ENCODE measurements at regions not wholly inside any gene's neighbourhood (a gene's known extent, or its start where the extent isn't known, plus 50 kb on each side); places are given as distances from the start of the nearest gene placed in this dataset.

DNA sequence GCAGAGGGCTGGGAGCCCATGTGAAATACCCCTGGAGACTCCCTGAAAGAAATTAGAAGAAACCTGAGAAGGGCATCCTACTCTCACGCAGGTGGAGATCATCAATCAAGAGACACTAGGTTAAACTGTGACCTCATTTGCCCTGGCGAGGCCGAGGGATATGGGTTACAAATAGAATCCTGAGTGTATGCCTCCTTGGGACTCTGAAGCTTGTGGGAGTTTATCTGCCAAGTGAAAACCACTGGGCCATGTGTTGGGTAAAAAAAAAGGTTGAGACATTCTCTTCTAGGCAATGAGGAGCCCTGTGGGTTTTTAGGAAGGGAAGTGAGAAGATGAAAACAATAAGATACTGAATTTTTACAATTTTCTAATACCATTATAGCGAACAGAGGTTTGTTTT is 160.7 kb upstream of the ARID2 start:
- Mint-ChIP-seq H3K27ac (no peak overlapping the region), H3K36me3 (no peaks in the 10 kb centered on the region), H3K9me3 (ENCODE audit: low read depth) (no peaks in the 10 kb centered on the region), H3K27me3 (peaks cover 1% of the 10 kb centered on the region), H3K4me3 (no peak overlapping the region), H3K4me1 (ENCODE audit: low read depth) (no peaks in the 10 kb centered on the region)

DNA sequence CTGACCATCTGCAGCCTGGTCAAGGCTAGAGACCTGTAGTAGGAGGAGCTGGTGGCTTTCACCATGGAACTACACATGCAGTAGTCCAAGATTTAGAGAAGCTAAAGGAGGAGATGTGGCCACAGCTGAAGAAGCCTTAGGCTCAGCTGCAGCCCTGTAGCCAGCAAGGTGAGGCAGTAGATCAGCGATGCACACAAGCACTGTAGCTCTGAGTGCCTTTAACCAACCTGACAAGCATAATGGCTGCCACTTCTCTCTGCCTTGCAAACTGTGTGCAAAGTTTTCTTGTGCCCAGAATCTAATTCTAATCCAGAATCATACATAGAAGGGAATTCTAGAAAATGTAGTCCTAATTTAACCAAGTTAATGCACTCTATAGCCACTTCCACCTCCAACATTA is 159.0 kb upstream of the ARID2 start:
- Mint-ChIP-seq H3K4me3 (no peak overlapping the region), H3K27me3 (peaks cover 1% of the 10 kb centered on the region)

GRCh38 chr12:45572114-45572513 is 157.4 kb upstream of the ARID2 start:
- Mint-ChIP-seq H3K9me3 (ENCODE audit: low read depth) (no peaks in the 10 kb centered on the region), H3K27me3 (peaks cover 1% of the 10 kb centered on the region), H3K4me1 (ENCODE audit: low read depth) (peaks cover 2% of the 10 kb centered on the region), H3K4me3 (no peak overlapping the region), H3K36me3 (no peaks in the 10 kb centered on the region), H3K27ac (no peak overlapping the region)

More for the DNA sequence above, 159.0 kb upstream of the ARID2 start:
- no peak overlapping the region for H3K27ac Mint-ChIP-seq
- H3K4me1 Mint-ChIP-seq (ENCODE audit: low read depth) = no peaks in the 10 kb centered on the region
- H3K9me3 Mint-ChIP-seq (ENCODE audit: low read depth) = no peaks in the 10 kb centered on the region
- no peaks in the 10 kb centered on the region for H3K36me3 Mint-ChIP-seq

- peaks cover 2% of the 10 kb centered on the region for H3K4me1 Mint-ChIP-seq (ENCODE audit: low read depth)
- no peaks in the 10 kb centered on the region for H3K9me3 Mint-ChIP-seq (ENCODE audit: low read depth)
- H3K36me3 Mint-ChIP-seq = no peaks in the 10 kb centered on the region
- no peak overlapping the region for H3K27ac Mint-ChIP-seq
- H3K4me3 Mint-ChIP-seq = no peak overlapping the region
- no peaks in the 10 kb centered on the region for H3K27me3 Mint-ChIP-seq
Observed at GRCh38 chr12:45575417-45575816, 154.1 kb upstream of the ARID2 start.

DNA sequence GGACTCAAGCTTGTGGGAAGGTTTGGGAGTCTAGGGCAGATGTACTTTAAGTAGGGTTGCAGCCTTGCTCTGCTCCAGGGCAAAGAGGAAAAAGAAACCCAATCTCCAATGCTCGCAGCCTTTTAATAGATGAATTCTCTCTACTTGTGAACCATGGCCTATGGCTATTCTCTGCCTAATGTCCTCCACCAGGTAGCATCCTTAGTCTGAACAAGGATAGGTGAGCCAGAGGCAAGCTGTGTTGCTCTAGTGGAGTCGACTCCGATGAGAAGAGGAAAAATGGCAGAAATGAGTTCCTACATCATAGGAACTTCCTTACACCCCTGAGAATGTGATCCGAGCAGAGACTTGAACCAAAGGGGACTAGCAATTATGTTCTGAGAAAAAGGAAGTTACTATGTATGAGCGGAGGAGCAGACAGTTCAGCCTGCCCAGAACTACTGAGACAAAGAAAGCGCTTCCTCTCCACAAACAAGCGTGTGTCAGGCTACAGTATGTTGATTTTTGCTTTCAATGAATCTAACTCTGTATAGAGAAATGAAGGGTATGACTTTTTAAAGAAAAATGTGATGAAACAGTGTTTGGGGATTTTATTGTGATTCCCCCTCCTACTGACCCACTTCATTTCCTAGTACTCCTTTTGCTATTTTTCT is 153.6 kb upstream of the ARID2 start:
- no peaks in the 10 kb centered on the region for H3K36me3 Mint-ChIP-seq
- no peaks in the 10 kb centered on the region for H3K27me3 Mint-ChIP-seq
- H3K9me3 Mint-ChIP-seq (ENCODE audit: low read depth) = no peaks in the 10 kb centered on the region
- H3K4me1 Mint-ChIP-seq (ENCODE audit: low read depth) = peaks cover 2% of the 10 kb centered on the region
- H3K27ac Mint-ChIP-seq = no peak overlapping the region
- no peak overlapping the region for H3K4me3 Mint-ChIP-seq

- Mint-ChIP-seq H3K27ac (no peak overlapping the region), H3K36me3 (no peaks in the 10 kb centered on the region), H3K4me3 (no peak overlapping the region), H3K9me3 (ENCODE audit: low read depth) (no peaks in the 10 kb centered on the region), H3K4me1 (ENCODE audit: low read depth) (peaks cover 2% of the 10 kb centered on the region), H3K27me3 (no peaks in the 10 kb centered on the region)
Observed at GRCh38 chr12:45577844-45578399, 151.6 kb upstream of the ARID2 start.

- H3K27ac Mint-ChIP-seq = no peak overlapping the region
- H3K4me3 Mint-ChIP-seq = no peak overlapping the region
- H3K27me3 Mint-ChIP-seq = no peaks in the 10 kb centered on the region
- H3K4me1 Mint-ChIP-seq (ENCODE audit: low read depth) = peaks cover 2% of the 10 kb centered on the region
- no peaks in the 10 kb centered on the region for H3K36me3 Mint-ChIP-seq
- no peaks in the 10 kb centered on the region for H3K9me3 Mint-ChIP-seq (ENCODE audit: low read depth)
Observed at GRCh38 chr12:45580356-45580969, 149.0 kb upstream of the ARID2 start.

GRCh38 chr12:45581112-45581511 is 148.4 kb upstream of the ARID2 start:
- H3K4me1 Mint-ChIP-seq (ENCODE audit: low read depth) = no peaks in the 10 kb centered on the region
- no peaks in the 10 kb centered on the region for H3K36me3 Mint-ChIP-seq
- H3K4me3 Mint-ChIP-seq = no peak overlapping the region
- no peak overlapping the region for H3K27ac Mint-ChIP-seq
- H3K9me3 Mint-ChIP-seq (ENCODE audit: low read depth) = no peaks in the 10 kb centered on the region
- H3K27me3 Mint-ChIP-seq = no peaks in the 10 kb centered on the region

DNA sequence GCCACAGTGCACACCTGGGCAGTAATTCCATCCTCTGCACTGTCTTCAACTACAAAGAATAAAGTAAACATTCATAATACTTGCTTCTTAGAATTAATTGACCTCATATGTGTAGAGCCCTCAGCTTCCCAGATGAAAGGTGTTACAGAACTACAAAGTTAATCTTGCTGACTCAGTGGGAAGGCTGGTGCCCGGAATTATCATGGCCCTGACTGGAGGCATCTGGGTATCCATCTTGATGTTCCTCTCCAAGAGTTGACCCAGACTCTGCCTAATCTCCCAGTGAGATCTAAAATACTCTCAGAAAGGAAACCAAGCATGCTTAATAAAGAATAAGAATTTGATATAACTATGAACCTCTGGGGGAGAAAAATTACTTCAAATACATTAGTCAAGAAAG is 147.0 kb upstream of the ARID2 start:
- Mint-ChIP-seq H3K27ac (no peak overlapping the region), H3K27me3 (no peaks in the 10 kb centered on the region), H3K4me1 (ENCODE audit: low read depth) (no peaks in the 10 kb centered on the region), H3K9me3 (ENCODE audit: low read depth) (no peaks in the 10 kb centered on the region), H3K36me3 (no peaks in the 10 kb centered on the region), H3K4me3 (no peak overlapping the region)

DNA sequence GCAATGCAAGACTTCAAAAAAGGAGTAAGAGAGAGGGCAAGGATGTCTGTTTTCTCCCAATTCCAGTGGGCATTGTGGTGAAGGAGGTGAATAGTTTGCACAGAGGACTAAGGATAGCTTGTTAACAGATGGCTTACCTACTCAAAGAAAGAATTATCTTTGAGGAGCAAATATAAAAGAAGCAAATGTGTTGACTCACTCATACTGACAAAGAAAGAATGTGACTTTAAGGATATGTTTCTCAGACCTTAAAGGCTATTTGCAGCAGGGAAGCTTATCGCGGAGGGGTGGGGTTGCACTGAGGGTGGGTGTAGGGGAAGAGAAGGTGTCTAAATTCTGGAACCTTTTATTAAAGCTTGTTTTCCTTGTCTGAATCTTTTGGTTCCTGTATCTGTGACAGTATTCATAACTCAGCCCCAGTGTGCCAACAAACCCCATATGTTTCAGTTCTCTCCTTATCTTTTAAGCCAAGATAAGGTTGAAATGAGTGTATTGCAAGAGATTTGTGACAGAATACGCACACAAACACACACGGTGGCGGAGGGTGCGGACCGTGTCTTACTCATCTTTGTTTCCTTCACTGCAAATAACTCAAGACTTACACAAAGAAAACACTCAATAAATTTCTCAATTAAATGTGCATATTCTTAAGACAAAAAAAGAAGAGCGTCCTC is 146.4 kb upstream of the ARID2 start:
- H3K27me3 Mint-ChIP-seq = no peaks in the 10 kb centered on the region
- H3K4me3 Mint-ChIP-seq = no peak overlapping the region
- no peak overlapping the region for H3K27ac Mint-ChIP-seq
- no peaks in the 10 kb centered on the region for H3K36me3 Mint-ChIP-seq
- H3K9me3 Mint-ChIP-seq (ENCODE audit: low read depth) = no peaks in the 10 kb centered on the region
- H3K4me1 Mint-ChIP-seq (ENCODE audit: low read depth) = no peaks in the 10 kb centered on the region

GRCh38 chr12:45584336-45584735 is 145.2 kb upstream of the ARID2 start:
- no peak overlapping the region for H3K4me3 Mint-ChIP-seq
- no peaks in the 10 kb centered on the region for H3K36me3 Mint-ChIP-seq
- no peaks in the 10 kb centered on the region for H3K4me1 Mint-ChIP-seq (ENCODE audit: low read depth)
- H3K9me3 Mint-ChIP-seq (ENCODE audit: low read depth) = no peaks in the 10 kb centered on the region
- H3K27ac Mint-ChIP-seq = no peak overlapping the region
- no peaks in the 10 kb centered on the region for H3K27me3 Mint-ChIP-seq

DNA sequence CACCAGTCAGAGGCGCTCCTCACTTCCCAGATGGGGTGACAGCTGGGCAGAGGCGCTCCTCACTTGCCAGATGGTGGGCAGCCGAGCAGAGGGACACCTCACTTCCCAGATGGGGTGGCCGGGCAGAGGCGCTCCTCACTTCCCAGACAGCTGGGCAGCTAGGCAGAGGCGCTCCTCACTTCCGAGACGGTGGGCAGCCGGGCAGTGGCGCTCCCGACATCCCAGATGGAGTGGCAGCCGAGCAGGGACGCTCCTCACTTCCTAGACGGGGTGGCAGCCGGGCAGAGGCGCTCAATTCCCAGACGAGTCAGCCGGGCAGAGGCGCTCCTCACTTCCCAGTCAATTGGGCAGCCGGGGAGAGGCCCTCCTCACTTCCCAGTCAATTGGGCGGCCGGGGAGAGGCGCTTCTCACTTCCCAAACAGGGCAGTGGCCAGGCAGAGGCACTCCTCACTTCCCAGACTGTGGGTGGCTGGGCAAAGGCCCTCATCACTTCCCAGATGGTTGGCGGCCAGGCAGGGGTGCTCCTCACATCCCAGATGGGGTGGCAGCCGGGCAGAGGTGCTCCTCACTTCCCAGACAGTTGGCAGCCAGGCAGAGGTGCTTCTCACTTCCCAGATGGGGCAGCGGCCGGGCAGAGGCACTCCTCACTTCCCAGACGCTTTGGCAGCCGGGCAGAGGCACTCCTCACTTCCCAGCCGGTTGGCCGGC is 143.8 kb upstream of the ARID2 start:
- Mint-ChIP-seq H3K4me3 (no peak overlapping the region), H3K27me3 (no peaks in the 10 kb centered on the region), H3K27ac (no peak overlapping the region), H3K36me3 (no peaks in the 10 kb centered on the region), H3K9me3 (ENCODE audit: low read depth) (no peaks in the 10 kb centered on the region), H3K4me1 (ENCODE audit: low read depth) (no peaks in the 10 kb centered on the region)

GRCh38 chr12:45586486-45586885 is 143.0 kb upstream of the ARID2 start:
- Mint-ChIP-seq H3K27me3 (no peaks in the 10 kb centered on the region), H3K36me3 (no peaks in the 10 kb centered on the region), H3K4me3 (no peak overlapping the region), H3K9me3 (ENCODE audit: low read depth) (no peaks in the 10 kb centered on the region), H3K27ac (no peak overlapping the region), H3K4me1 (ENCODE audit: low read depth) (no peaks in the 10 kb centered on the region)

DNA sequence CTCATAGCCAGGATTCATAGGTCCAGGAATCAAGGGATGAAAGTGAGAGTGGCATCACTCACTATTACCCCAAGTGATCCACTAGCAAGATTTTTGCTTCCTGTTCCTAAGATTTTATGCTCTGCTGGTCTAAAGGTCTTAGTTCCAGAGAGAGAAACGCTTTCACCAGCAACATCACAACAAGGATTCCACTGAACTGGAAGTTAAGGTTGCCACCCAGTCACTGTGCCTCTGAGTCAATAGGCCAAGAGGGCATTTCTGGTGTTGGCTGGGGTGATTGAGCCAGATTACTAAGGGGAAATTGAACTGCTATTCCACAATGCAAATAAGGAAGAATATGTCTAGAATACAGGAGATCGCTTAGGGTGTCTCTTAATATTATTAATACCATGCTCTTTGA is 142.5 kb upstream of the ARID2 start:
- no peak overlapping the region for H3K4me3 Mint-ChIP-seq
- no peaks in the 10 kb centered on the region for H3K27me3 Mint-ChIP-seq
- H3K9me3 Mint-ChIP-seq (ENCODE audit: low read depth) = no peaks in the 10 kb centered on the region
- no peaks in the 10 kb centered on the region for H3K36me3 Mint-ChIP-seq
- no peak overlapping the region for H3K27ac Mint-ChIP-seq
- no peaks in the 10 kb centered on the region for H3K4me1 Mint-ChIP-seq (ENCODE audit: low read depth)
